GM12874 (cell line): ENCODE measurements at regions not wholly inside any gene's neighbourhood (a gene's known extent, or its start where the extent isn't known, plus 50 kb on each side); places are given as distances from the start of the nearest gene placed in this dataset.
A peak's percentile ranks its signal among the peaks of the same experiment; 100 is the strongest.

Experiments
- TF ChIP-seq, protein P1 (sequence below): IDR thresholded peaks from 2 replicates; pipeline ENCODE4 v1.5.1; 2011; ENCODE audit warnings: low read depth, mild to moderate bottlenecking, control low read depth, low read length, moderate library complexity; ENCODE audit not compliant: insufficient read depth

- TF ChIP-seq, protein P1, sequence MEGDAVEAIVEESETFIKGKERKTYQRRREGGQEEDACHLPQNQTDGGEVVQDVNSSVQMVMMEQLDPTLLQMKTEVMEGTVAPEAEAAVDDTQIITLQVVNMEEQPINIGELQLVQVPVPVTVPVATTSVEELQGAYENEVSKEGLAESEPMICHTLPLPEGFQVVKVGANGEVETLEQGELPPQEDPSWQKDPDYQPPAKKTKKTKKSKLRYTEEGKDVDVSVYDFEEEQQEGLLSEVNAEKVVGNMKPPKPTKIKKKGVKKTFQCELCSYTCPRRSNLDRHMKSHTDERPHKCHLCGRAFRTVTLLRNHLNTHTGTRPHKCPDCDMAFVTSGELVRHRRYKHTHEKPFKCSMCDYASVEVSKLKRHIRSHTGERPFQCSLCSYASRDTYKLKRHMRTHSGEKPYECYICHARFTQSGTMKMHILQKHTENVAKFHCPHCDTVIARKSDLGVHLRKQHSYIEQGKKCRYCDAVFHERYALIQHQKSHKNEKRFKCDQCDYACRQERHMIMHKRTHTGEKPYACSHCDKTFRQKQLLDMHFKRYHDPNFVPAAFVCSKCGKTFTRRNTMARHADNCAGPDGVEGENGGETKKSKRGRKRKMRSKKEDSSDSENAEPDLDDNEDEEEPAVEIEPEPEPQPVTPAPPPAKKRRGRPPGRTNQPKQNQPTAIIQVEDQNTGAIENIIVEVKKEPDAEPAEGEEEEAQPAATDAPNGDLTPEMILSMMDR: no peak
These were observed 137.1 kb upstream of the PPP1R26 start for GRCh38 chr9:135342206-135343130.

- TF ChIP-seq, protein P1: no peak
These were observed 136.4 kb upstream of the PPP1R26 start for GRCh38 chr9:135343136-135343535.

DNA sequence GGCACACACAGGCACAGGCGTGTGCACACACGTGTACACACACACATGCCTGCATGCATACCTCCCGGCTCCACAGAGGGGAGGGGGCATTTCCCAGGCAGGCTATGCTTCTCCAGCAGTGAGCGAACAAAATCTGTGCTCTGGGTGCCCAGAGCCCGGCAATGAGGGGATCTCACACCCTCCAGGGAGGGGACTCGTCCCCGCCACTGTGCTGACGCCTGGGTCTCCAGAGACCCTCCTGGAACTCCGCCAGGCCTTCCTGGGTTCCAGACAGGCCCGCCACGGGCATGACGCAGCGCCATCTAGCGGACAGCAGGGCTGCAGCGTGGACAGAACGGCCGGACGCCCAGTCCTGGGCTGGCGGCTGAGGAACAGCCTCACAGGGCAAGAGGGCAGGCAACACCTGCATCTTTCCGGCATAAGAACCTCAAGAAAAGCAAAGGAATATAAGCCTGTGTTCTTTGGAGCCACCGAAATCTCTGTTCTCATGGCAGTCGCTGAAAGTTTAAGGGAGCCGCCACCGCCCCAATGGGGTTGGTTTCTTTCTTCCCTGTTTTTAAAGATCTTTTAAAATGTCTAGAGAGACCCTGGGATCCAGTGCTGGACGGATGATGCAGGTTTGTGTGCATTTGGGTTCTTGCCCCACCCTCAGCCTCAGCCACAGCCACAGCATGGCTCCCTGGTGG lies 135.6 kb upstream of the PPP1R26 start:
- TF ChIP-seq, protein P1: peak; percentile 58

DNA sequence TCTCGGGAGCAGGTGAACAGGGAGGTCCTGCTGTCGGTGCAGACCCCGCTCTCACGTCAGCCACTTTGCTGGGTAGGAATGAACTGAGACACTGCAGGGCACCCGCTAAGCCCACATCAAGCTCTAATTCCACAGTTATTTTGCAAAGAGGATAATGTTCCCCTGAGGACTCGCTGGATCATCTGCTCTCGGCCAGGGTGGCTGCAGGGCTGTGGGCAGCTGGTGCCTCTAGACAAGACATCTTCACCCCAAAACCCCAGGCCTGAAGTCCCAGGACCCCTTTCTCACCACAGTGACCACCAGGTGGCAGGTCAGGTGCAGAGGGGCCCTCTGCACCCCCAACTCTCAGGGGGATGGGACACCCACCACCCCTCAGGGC lies 135.1 kb upstream of the PPP1R26 start:
- TF ChIP-seq, protein P1: no peak

GRCh38 chr9:135344915-135345500 lies 134.6 kb upstream of the PPP1R26 start:
- TF ChIP-seq, protein P1: no peak

- TF ChIP-seq, protein P1: no peak
These were observed 133.7 kb upstream of the PPP1R26 start for GRCh38 chr9:135345775-135346433.

DNA sequence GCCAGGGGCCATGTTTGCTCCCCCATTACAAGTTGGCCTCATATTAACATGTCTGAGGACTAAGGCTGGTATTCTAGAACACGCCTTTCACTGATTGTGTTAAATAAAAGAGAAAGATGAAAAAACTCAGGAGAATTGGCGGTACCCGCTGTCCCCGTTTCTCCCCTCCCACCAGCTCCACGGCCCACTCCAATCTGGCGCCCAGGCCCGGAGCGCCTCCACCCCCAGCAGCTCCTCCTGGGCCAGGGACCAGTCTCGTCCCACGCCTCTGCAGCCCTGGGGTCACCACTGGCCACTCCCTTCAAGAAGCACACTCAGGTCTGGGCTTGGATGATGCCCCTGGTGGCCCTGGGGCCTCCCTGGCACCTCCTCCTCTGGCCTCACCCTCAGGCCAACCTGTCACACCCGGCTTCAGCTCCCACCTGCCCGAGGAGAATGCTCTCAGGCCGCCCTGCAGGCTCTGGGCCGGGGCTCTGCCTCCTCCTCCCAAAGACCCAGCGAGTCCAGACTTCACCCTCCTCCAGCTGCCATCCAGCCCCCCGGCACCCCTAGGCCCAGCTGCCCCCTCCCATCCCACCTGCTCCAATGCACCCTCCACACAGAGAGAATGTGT lies 133.0 kb upstream of the PPP1R26 start:
- TF ChIP-seq, protein P1: no peak
